Dermis blood vessel endothelial cell (primary cell): ENCODE measurements at regions not wholly inside any gene's neighbourhood (a gene's known extent, or its start where the extent isn't known, plus 50 kb on each side); places are given as distances from the start of the nearest gene placed in this dataset.
"Not testable (repeated sequence)": the region's sequence is repeated elsewhere in the genome, so short reads cannot be mapped to it uniquely, and the experiment has no call there.

ENCODE experiments used
- DNase-seq: peaks from one replicate; pipeline ENCODE4 v3.0.0; 2010

- DNase-seq = no peak
Observed at GRCh38 chr14:31911160-31911559, 165.9 kb upstream of the ARHGAP5 start.

GRCh38 chr14:31913370-31913769 lies 163.7 kb upstream of the ARHGAP5 start:
- DNase-seq = no peak

- DNase-seq = not testable (repeated sequence)
Observed at GRCh38 chr14:31918289-31918688, 158.8 kb upstream of the ARHGAP5 start.

- DNase-seq = no peak
Observed at GRCh38 chr14:31920001-31920400, 157.1 kb upstream of the ARHGAP5 start.

DNA sequence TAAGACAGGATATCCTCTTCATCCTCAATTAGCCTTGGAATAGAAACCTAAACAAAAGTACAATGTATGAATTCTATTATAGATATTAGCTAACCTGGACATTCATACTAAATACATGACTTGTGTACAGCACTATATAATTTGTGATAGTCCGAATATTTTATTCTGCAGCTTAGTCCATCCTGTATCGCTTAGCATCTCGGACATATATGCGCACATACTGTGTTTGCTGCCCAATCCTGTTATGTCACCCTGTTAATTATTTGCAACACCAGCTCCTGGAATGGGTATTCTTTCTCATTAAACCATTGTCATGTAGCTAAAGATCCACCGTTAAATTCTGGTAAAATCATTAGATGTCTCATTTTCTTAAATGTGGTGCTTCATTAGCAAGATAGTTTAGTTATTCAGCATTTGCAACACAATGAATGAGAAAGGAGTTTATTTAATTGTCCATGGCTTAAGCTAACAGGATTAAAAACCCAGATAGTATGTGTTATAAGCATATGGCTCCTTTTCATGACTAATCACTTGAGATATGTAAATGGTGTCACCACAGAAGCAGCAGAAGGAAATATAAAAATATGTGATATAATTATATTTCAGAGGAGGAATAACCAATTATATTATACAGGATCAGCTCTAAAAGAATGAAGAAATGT lies 156.0 kb upstream of the ARHGAP5 start:
- no peak for DNase-seq

DNA sequence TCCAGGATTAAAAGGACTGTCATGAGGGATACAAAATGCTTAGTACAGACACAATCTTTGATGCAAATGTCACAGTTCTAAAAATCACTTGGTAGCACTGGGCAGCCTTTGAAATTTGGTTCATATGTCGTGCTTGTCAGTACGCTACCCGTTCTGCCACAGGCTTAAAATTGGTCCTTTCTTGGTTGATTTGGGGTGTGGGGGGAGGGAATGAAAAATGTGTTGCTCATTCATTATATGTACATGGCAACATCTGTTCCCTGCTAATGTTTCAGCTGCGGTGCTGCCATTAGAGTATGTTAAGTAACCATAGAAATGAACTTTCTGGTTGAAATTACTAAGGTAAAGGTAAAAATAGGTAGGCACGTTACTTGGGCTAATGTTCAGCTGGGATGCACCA lies 155.4 kb upstream of the ARHGAP5 start:
- DNase-seq = no peak

GRCh38 chr14:31926123-31926522 lies 151.0 kb upstream of the ARHGAP5 start:
- peak; percentile 71 for DNase-seq

GRCh38 chr14:31926652-31927347 lies 150.3 kb upstream of the ARHGAP5 start:
- DNase-seq = peak; percentile 91

- DNase-seq = peak; percentile 95
Observed at GRCh38 chr14:31927348-31927832, 149.7 kb upstream of the ARHGAP5 start.

DNA sequence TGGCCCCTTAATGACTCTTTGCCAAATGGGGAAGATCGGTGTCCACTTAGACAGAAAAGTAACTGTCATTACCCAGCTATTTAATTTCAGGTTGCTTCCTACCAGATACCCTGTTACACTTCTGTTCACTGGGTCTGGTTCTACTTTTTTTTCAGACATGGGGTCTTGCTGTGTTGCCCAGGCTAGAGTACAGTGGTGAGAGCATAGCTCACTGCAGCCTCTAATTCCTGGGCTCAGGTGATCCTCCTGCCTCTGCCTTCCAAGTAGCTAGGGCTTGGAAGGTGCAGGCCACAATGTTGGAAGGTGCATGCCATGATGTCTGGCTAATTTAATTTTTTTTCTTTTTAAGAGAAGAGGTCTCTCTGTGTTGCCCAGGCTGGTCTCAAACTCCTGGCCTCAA lies 147.0 kb upstream of the ARHGAP5 start:
- DNase-seq = no peak

DNA sequence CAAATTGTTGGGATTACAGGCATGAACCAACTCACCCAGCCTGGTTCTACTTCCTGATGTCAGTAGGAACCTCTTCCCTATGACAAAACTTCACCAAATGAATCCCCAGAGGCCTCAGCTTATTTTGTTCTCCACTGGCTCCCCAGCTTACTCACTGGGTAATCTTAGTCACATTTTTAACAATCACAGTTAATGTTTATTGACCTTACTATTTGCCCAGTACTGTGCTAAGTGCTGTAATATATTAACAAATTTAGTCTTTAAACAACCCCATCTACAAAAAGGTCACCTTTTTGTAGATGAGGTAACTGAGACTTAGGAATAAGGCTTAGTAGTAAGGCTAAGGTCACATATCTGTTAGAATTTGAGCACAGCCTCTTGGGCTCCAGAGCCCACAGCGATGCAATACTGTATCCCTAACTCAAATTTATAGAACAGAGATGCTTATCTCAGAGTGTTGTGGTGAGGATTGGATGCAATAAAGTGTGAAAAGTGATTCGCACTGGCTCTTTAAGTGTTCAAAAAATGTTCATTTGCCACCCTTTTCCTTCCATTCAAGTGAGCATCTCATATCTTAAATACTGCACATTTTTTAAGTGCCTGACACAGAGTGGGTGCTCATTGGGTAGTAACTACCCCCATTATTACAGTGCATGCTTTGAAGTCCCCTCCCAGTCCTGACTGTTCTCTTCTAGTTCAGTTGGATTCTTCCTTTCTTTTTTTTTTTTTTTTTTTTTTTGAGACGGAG lies 146.4 kb upstream of the ARHGAP5 start:
- DNase-seq = no peak

- no peak for DNase-seq
Observed at GRCh38 chr14:31932675-31933074, 144.4 kb upstream of the ARHGAP5 start.

DNA sequence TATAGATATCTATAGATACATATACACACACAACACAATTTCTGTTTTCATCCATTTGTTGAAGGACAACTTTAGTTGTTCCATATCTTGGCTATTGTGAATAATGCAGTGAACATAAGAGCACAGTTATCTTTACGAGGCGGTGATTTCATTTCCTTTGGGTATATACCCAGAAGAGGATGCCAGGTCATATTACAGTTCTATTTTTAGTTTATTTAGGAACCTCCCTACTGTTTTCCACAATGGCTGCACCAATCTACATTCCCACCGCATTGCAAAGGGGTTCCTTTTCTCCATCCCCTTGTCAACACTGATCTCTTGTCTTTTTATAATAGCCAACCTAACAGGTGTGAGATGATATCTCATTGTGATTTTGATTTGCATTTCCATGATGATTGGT lies 143.4 kb upstream of the ARHGAP5 start:
- peak; percentile 63 for DNase-seq

DNA sequence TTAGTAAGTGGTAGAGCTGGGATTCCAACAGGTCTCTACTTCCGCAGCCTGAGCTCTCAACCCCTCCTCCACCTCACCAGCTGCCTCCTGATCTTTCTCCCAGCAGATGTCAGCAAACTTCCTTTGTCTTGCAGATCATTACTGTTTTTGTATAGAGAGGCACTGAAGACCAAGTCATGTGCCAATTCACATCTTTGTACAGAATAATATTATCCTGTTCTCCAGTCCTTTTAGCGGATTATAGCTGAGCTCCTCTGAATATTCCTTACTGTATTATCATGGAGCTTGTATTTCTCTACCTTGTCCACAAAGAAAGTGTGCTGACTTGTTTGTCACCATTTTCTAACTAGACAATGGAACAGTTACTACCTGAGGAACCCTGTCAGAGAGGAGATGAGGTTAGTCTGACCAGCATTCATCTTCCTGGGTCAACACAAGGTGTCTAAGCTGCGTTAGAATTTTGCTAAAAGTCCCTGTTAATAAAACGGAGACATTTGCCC lies 142.3 kb upstream of the ARHGAP5 start:
- DNase-seq = peak; percentile 68

GRCh38 chr14:31935391-31935790 lies 141.7 kb upstream of the ARHGAP5 start:
- DNase-seq = no peak

GRCh38 chr14:31936115-31936514 lies 141.0 kb upstream of the ARHGAP5 start:
- DNase-seq = no peak

- DNase-seq = peak; percentile 86
Observed at GRCh38 chr14:31937730-31938346, 139.3 kb upstream of the ARHGAP5 start.

DNA sequence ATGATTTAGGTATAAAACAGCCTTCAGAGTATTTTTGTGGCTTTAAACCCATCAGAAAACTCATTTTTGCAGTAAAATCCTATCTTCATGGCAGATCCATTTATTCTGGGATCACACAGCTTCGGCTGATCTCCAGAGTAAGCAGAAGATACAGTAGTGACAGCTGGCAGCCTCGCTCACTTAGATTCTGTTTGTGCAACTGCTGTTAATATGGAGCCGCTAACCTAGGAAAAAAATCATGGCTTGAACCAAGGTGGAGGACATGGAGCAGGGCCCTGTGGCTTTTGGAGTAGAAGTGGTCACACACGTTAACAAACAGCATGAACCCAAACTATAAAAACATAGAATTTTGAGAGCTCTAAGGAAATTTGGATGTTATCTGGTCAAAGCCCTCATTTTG lies 137.2 kb upstream of the ARHGAP5 start:
- DNase-seq = no peak

DNA sequence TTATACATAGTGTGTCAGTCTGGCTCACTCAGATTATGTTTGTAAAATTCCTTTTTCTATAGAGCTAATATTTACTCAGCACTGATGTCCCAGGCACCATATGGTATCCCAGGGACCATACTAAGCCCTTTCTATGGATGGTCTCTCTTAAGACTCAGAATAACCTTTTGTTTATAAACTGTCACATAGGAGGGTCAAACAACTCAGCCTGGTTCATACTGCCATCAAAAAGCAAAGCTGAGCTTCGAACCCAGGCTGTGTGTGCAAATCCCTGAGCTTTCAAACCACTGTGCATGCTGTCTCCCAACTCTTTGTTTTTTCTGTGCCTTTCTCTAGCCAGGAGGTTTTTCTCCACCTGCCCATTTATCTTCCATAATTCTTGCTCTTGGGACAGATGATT lies 135.6 kb upstream of the ARHGAP5 start:
- DNase-seq = no peak

GRCh38 chr14:31942166-31942841 lies 134.8 kb upstream of the ARHGAP5 start:
- no peak for DNase-seq

GRCh38 chr14:31943217-31943799 lies 133.8 kb upstream of the ARHGAP5 start:
- no peak for DNase-seq

DNA sequence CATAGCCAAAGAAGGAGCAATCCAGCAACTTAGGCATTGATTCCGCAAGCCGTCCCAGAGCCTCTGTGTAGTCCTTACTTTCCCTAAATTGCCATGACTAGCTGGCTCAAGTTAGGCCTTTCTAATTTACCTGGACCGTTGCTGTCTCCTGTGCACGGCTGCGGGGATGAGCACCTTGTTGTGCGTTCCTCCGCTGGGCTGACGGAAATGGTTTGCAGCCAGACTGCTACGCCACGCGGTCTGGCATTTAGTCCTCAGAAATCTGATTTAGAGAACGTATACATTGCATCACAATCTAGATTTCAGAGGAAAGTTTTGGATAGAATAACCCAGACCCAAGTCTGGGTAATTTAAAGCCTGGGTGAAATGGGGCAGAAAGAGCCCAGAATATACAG lies 133.2 kb upstream of the ARHGAP5 start:
- no peak for DNase-seq
